Skin epidermis (tissue), 12 donors: ENCODE measurements at regions not wholly inside any gene's neighbourhood (a gene's known extent, or its start where the extent isn't known, plus 50 kb on each side); places are given as distances from the start of the nearest gene placed in this dataset.
"Not testable (repeated sequence)": the region's sequence is repeated elsewhere in the genome, so short reads cannot be mapped to it uniquely, and the experiment has no call there.

Experiments
- H3K27ac ChIP-seq, 21 experiments: fragments of 200-600 bp; sonication (generic) in 11 of 21; one replicate each; pipeline ENCODE4 v1.5.0; 2020; ENCODE audit warnings: mild to moderate bottlenecking in 3 of 21, inconsistent platforms in 2 of 21, moderate library complexity in 2 of 21
- H3K4me3 ChIP-seq, 7 experiments: fragments of 200-600 bp; sonication (generic) in 2 of 7; one replicate each; pipeline ENCODE4 v1.5.0; 2020; ENCODE audit warnings: inconsistent platforms in 2 of 7, mild to moderate bottlenecking in 2 of 7, moderate library complexity in 1 of 7

DNA sequence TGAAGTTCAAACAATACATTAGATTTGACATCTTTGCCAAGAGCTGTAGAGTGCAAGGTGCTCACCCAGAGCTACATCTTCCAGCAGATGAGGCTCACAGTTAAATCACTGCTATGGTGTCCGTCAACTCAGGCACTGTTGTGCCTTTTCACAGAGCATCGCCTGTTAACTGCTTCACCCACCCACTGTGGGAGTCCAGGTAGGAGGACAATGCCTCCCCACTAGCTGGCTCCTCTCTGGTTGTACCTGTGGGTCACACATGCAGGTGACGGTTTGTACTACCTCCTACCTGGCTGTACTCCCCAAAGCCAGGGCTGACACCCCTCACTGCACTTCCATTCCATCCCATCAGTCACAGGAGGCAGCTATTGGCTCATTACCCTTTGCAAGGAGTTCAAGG, 84.6 kb upstream of the TOP3B start:
- Histone ChIP-seq H3K4me3 (no peak overlapping the region), H3K27ac (no peak overlapping the region)

- Histone ChIP-seq H3K27ac (no peak overlapping the region), H3K4me3 (no peak overlapping the region)
Observed at GRCh38 chr22:22064580-22064979, 82.0 kb upstream of the TOP3B start.

- no peak overlapping the region for H3K27ac ChIP-seq
- no peak overlapping the region for H3K4me3 ChIP-seq
Observed at GRCh38 chr22:22062306-22062793, 79.8 kb upstream of the TOP3B start.

DNA sequence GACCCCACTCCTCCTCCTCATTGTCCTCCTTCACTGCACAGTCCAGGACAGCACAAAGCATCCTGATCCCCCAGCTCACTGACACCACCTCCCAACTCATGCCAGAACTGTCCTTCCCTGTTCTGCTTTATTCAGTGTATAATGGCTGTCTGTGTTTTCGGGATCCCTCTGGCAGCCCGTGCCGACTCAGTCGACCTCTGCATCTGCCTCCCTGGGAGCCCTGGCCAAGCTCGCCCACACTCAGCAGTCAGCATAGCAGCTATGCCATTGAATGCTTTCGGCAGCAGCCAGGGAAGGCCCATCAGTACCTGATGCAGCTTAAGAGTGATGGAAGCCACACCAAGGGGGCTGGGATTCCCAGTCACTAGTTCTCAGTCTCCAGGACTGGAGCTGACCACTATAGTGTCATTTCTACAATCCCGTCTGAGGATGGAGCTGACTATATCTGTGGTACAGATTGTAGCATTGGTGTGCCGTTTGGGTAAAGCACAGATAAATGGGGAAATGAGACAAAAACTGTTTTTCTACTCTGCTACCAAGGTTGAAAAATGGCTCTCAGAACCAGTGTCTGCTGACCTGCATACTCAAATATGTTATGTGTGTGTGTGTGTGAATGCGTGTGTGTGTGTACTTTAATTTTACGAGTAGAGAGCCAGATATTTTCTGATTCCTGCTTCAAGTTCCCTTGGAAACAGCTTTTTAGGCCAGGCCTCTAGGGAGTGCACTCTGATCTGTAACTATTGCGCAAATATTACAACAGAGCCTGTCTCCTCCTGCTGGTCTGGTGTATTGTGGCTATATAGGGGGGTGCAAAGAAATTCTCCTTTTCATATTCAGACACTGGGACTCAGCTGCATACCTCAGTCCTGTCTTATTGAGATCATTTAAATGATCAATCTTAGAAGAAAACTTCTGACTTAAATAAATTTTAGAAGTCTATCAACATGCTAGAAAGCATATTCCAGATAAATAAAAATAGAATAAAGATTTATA, 78.8 kb upstream of the TOP3B start:
- H3K27ac ChIP-seq: peak overlapping the region in 3 of 21 experiments; percentile 31 to 59 (median 45)

DNA sequence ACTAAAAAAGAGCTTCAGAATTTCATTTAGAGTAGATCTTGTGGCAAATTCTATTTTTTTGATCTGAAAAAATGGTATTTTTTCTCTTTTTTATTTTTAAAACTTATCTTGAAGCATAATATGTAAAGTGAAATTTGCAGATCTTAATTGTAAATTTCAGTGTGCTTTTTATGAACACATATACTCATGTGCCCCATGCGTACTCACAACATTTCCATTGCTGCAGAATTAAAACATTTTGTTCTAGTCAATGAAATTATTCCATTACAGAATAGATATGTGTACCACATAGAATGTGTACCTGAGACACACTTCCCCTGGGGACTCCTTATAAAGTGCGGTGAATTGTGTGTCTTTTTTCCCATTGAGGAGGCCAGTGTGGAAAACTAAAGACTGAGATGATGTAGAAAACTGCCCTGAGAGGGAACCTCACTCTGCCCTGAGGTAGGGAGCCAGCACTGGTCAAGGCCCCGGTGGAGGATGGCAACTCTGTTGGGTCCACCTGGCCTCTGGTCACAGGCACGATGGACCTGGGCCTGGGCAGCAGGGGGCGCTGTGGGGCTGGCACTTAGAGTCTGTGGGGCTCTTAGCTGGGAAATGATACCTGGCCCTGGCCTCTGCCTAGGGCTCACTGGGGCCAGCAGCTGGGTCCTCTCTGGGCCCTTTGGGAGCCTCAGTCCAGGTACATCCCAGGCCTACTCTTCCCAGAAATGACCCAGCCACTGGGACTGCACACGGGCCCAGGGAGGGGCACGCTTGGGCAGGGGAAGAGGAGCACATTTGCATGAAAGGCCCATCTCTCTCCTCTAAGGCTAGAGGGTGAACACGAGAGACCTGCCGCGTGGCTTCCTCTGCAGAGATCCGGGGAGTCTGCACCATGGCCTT, 77.9 kb upstream of the TOP3B start:
- peak overlapping the region in 3 of 21 experiments; percentile 31 to 59 (median 45) for H3K27ac ChIP-seq
- H3K4me3 ChIP-seq: no peak overlapping the region

More for the DNA sequence above, 78.8 kb upstream of the TOP3B start:
- H3K4me3 ChIP-seq: no peak overlapping the region

GRCh38 chr22:22059291-22060002, 76.9 kb upstream of the TOP3B start:
- no peak overlapping the region for H3K4me3 ChIP-seq
- H3K27ac ChIP-seq: no peak overlapping the region

- H3K27ac ChIP-seq: no peak overlapping the region
- H3K4me3 ChIP-seq: no peak overlapping the region
Observed at GRCh38 chr22:22058633-22059290, 76.2 kb upstream of the TOP3B start.

- H3K27ac ChIP-seq: no peak overlapping the region
- no peak overlapping the region for H3K4me3 ChIP-seq
Observed at GRCh38 chr22:22057617-22058378, 75.2 kb upstream of the TOP3B start.

DNA sequence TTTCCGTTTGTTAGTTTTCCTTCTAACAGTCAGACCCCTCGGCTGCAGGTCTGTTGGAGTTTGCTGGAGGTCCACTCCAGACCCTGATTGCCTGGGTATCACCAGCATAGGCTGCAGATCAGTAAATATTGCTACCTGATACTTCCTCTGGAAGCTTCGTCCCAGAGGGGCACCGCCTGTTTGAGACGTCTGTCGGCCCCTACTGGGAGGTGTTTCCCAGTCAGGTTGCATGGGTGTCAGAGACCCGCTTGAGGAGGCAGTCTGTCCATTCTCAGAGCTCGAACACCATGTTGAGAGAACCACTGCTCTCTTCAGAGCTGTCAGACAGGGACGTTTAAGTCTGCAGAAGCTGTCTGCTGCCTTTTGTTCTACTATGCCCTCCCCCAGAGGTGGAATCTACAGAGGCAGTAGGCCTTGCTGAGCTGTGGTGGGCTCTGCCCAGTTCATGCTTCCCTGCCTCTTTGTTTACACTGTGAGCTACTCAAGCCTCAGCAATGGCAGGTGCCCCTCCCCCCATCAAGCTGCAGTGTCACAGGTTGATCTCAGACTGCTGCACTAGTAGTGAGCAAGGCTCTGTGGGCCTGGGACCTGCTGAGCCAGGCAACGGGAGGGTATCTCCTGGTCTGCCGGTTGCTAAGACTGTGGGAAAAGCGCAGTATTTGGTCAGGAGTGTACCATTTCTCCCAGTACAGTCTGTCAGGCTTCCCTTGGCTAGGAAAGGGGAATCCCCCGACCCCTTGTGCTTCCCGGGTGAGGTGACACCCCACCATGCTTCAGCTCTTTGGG, 74.4 kb upstream of the TOP3B start:
- H3K27ac ChIP-seq, H3K4me3 ChIP-seq: not testable (repeated sequence)

- H3K27ac ChIP-seq: not testable (repeated sequence)
Observed at GRCh38 chr22:22052548-22053139, 70.1 kb upstream of the TOP3B start.

GRCh38 chr22:22051032-22051431, 68.4 kb upstream of the TOP3B start:
- H3K4me3 ChIP-seq, H3K27ac ChIP-seq: not testable (repeated sequence)

More at GRCh38 chr22:22052548-22053139, 70.1 kb upstream of the TOP3B start:
- not testable (repeated sequence) for H3K4me3 ChIP-seq

GRCh38 chr22:22050141-22050775, 67.7 kb upstream of the TOP3B start:
- Histone ChIP-seq H3K27ac (no peak overlapping the region), H3K4me3 (no peak overlapping the region)

- H3K4me3 ChIP-seq: no peak overlapping the region
Observed at GRCh38 chr22:22049684-22050083, 67.1 kb upstream of the TOP3B start.

DNA sequence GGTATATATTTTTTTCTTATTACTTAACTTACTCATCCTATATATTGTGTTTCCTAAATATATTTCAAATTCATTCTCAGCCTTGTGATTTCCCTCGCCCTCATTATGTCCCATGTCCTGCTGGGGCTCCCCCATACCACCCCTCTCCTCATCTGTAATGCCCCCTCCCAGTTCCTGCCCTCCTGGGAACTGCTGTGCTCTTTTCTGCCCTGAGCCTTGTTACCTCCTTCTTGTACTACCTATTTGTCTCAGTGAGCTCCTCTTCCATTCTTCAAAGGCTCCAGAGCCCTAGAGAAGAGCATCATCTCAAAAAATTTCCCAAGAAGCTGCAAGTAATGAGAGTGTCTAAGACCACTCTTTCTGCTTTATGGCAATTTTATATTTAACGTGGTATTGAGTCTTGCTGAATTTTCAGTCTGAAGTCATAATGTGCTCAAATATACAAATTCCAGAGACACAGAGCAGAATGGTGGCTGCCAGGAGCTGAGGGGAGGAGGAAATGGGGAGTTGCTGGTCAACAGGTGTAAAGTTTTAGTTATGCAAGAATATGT, 66.5 kb upstream of the TOP3B start:
- Histone ChIP-seq H3K27ac (no peak overlapping the region), H3K4me3 (no peak overlapping the region)

More at GRCh38 chr22:22049684-22050083, 67.1 kb upstream of the TOP3B start:
- no peak overlapping the region for H3K27ac ChIP-seq

GRCh38 chr22:22048318-22048942, 65.8 kb upstream of the TOP3B start:
- H3K27ac ChIP-seq: no peak overlapping the region
- no peak overlapping the region for H3K4me3 ChIP-seq

DNA sequence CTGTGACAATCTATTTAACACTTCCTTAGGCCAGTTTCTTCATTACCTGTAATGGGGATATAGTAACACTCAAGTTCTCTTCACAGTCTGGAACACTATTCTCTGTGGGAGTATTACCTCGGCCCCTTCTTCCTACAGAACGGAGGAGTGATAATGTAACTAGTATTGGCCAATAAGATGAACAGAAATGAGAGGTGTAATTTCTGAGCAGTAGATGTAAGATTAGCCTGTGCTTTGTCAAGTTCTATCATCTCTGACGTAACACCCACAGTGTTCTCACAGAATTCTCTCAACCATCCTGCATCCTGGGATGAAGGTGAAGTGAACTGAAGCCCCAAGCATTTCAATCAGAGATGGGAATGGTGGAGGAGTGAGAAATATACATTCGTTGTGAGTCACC, 65.2 kb upstream of the TOP3B start:
- Histone ChIP-seq H3K27ac (no peak overlapping the region), H3K4me3 (no peak overlapping the region)
